ENCODE measurements at regions not wholly inside any gene's neighbourhood (a gene's known extent, or its start where the extent isn't known, plus 50 kb on each side); places are given as distances from the start of the nearest gene placed in this dataset.

DNA sequence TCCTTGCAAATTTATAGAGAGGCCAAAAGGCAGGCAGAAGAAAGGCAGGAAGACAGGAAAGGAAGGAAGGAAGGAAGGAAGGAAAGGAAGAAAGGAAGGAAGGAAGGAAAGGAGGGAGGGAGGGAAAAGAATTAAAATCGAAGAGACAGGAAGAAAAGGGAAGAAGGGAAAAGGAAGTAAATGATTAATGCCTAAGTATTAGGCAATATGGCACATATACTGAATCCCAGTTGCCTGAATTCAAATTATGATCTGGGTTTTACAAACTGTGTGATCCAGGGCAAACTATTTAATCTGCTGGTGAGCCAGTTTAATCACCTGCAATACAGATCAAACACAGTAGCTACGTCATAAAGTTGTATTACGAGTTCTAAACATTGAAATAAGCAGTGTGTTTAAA lies 983.6 kb downstream of the FLRT2 start (continued):
- TF ChIP-seq, protein P1, sequence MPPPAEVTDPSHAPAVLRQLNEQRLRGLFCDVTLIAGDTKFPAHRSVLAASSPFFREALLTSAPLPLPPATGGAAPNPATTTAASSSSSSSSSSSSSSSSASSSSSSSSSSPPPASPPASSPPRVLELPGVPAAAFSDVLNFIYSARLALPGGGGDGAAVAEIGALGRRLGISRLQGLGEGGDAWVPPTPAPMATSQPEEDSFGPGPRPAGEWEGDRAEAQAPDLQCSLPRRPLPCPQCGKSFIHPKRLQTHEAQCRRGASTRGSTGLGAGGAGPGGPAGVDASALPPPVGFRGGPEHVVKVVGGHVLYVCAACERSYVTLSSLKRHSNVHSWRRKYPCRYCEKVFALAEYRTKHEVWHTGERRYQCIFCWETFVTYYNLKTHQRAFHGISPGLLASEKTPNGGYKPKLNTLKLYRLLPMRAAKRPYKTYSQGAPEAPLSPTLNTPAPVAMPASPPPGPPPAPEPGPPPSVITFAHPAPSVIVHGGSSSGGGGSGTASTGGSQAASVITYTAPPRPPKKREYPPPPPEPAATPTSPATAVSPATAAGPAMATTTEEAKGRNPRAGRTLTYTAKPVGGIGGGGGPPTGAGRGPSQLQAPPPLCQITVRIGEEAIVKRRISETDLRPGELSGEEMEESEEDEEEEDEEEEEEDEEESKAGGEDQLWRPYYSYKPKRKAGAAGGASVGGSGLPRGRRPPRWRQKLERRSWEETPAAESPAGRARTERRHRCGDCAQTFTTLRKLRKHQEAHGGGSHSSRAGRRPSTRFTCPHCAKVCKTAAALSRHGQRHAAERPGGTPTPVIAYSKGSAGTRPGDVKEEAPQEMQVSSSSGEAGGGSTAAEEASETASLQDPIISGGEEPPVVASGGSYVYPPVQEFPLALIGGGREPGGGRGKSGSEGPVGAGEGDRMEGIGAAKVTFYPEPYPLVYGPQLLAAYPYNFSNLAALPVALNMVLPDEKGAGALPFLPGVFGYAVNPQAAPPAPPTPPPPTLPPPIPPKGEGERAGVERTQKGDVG (CRISPR knock-in tag; IDR thresholded peaks at IDR 0.05): no peak
- TF ChIP-seq NR2F1 (conservative IDR thresholded peaks at IDR 0.05): no peak
- TF ChIP-seq, protein P2, sequence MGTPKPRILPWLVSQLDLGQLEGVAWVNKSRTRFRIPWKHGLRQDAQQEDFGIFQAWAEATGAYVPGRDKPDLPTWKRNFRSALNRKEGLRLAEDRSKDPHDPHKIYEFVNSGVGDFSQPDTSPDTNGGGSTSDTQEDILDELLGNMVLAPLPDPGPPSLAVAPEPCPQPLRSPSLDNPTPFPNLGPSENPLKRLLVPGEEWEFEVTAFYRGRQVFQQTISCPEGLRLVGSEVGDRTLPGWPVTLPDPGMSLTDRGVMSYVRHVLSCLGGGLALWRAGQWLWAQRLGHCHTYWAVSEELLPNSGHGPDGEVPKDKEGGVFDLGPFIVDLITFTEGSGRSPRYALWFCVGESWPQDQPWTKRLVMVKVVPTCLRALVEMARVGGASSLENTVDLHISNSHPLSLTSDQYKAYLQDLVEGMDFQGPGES (IDR thresholded peaks at IDR 0.05): no peak
- TF ChIP-seq LARP7 (IDR thresholded peaks at IDR 0.05): no peak
- TF ChIP-seq IKZF2 (IDR thresholded peaks at IDR 0.05): no peak
- TF ChIP-seq TBL1XR1 (IDR thresholded peaks at IDR 0.05; ENCODE audit: low read depth, low read length): no peak
- no peak for TF ChIP-seq RFX5 (IDR thresholded peaks at IDR 0.05; ENCODE audit: low read depth, low read length)

DNA sequence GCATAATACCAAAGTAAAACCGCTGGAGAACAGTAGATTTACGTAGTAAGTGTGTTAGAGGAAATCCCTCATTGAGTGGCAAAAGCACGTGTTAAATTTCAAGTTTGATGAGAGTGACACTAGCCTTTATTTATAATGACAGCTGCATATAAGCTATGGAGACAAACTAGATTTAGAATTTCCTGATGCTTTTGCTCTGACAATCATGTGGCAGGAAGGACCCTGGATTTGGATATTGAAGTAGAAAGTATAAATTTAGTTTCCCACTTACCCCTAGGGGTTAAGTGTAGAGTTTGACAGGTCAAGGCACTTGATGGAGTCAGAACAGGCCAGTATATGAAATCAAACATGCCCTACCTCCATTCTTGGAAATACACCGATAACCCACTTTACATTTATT lies 983.1 kb downstream of the FLRT2 start:
- WGBS (ENCODE audit: insufficient coverage, insufficient replicate concordance, low lambda C conversion rate, missing lambda C conversion rate): 2% methylated on average over 4 of the region's 4 CpGs
- Histone ChIP-seq H3K79me2 (ENCODE audit: control insufficient read depth, insufficient read depth, low read length) (no peaks in the 10 kb centered on the region), H3K9ac (ENCODE audit: control insufficient read depth, insufficient read depth, low read length) (no peak overlapping the region), H3K27me3 (replicated peaks in 1 of 2; ENCODE audit: control insufficient read depth in 2 of 2, insufficient read depth in 2 of 2, low read length in 1 of 2) (no peaks in the 10 kb centered on the region), H3K4me2 (ENCODE audit: control insufficient read depth, insufficient read depth) (no peak overlapping the region), H3K4me3 (no peak overlapping the region), H3K27ac (ENCODE audit: control insufficient read depth, insufficient read depth) (no peak overlapping the region), H2AFZ (ENCODE audit: control insufficient read depth, low read depth, low read length) (no peak overlapping the region), H3K4me1 (ENCODE audit: control insufficient read depth, insufficient read depth, low read length) (no peaks in the 10 kb centered on the region), H3K36me3 (ENCODE audit: control insufficient read depth in 2 of 2, insufficient read depth in 2 of 2, low read length in 1 of 2) (no peaks in the 10 kb centered on the region), H3K9me3 (replicated peaks; ENCODE audit: control insufficient read depth, insufficient read depth, low read length) (no peaks in the 10 kb centered on the region), H4K20me1 (ENCODE audit: control insufficient read depth, insufficient read depth) (no peaks in the 10 kb centered on the region)
- FAIRE-seq (no peak), ATAC-seq (no peak), DNase-seq (ENCODE audit: low read depth, low spot score) (no peak)
- ChIA-PET RAD21 (ENCODE audit: unreplicated experiment) (no interaction called here), SMC1A (ENCODE audit: uncharacterized antibody, unreplicated experiment) (no interaction called here), POLR2A (no interaction called here), CTCF (no interaction called here)
- intact Hi-C loops (cut with micrococcal nuclease; ENCODE audit: unreplicated experiment): no loop called here
- no TSS peak for BruUV-seq (replicated peaks)
- in situ Hi-C loops (cut with MboI): no loop called here
- TF ChIP-seq MYC (IDR thresholded peaks at IDR 0.05; ENCODE audit: insufficient read depth, insufficient read length, insufficient replicate concordance, low read length, severe bottlenecking): no peak
- TF ChIP-seq, protein P3, sequence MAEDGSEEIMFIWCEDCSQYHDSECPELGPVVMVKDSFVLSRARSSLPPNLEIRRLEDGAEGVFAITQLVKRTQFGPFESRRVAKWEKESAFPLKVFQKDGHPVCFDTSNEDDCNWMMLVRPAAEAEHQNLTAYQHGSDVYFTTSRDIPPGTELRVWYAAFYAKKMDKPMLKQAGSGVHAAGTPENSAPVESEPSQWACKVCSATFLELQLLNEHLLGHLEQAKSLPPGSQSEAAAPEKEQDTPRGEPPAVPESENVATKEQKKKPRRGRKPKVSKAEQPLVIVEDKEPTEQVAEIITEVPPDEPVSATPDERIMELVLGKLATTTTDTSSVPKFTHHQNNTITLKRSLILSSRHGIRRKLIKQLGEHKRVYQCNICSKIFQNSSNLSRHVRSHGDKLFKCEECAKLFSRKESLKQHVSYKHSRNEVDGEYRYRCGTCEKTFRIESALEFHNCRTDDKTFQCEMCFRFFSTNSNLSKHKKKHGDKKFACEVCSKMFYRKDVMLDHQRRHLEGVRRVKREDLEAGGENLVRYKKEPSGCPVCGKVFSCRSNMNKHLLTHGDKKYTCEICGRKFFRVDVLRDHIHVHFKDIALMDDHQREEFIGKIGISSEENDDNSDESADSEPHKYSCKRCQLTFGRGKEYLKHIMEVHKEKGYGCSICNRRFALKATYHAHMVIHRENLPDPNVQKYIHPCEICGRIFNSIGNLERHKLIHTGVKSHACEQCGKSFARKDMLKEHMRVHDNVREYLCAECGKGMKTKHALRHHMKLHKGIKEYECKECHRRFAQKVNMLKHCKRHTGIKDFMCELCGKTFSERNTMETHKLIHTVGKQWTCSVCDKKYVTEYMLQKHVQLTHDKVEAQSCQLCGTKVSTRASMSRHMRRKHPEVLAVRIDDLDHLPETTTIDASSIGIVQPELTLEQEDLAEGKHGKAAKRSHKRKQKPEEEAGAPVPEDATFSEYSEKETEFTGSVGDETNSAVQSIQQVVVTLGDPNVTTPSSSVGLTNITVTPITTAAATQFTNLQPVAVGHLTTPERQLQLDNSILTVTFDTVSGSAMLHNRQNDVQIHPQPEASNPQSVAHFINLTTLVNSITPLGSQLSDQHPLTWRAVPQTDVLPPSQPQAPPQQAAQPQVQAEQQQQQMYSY (CRISPR knock-in tag; IDR thresholded peaks at IDR 0.05): no peak
- TF ChIP-seq, protein P4, sequence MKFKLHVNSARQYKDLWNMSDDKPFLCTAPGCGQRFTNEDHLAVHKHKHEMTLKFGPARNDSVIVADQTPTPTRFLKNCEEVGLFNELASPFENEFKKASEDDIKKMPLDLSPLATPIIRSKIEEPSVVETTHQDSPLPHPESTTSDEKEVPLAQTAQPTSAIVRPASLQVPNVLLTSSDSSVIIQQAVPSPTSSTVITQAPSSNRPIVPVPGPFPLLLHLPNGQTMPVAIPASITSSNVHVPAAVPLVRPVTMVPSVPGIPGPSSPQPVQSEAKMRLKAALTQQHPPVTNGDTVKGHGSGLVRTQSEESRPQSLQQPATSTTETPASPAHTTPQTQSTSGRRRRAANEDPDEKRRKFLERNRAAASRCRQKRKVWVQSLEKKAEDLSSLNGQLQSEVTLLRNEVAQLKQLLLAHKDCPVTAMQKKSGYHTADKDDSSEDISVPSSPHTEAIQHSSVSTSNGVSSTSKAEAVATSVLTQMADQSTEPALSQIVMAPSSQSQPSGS (IDR thresholded peaks at IDR 0.05; ENCODE audit: low read length): no peak
- no peak for TF ChIP-seq TCF7 (IDR thresholded peaks at IDR 0.05; ENCODE audit: borderline replicate concordance)
- no peak for TF ChIP-seq NR2C1 (IDR thresholded peaks at IDR 0.05)
- TF ChIP-seq NFYA (IDR thresholded peaks at IDR 0.05; ENCODE audit: borderline replicate concordance, low read depth, low read length): no peak
- TF ChIP-seq MEF2A (IDR thresholded peaks at IDR 0.05; ENCODE audit: insufficient read depth, low read depth, low read length): no peak
- TF ChIP-seq KLF5 (IDR thresholded peaks at IDR 0.05; ENCODE audit: partially characterized antibody): no peak
